Upper lobe of left lung (tissue), 4 donors: ENCODE measurements at regions not wholly inside any gene's neighbourhood (a gene's known extent, or its start where the extent isn't known, plus 50 kb on each side); places are given as distances from the start of the nearest gene placed in this dataset.

Source experiments
- EP300 ChIP-seq, 4 donors: sonication (generic); formaldehyde crosslinking; IDR thresholded peaks; one replicate each; pipeline ENCODE4 v1.5.1; 2017; ENCODE audit warnings: antibody characterized with exemption in 4 of 4, control low read depth in 2 of 4
- POLR2A ChIP-seq, 4 donors: fragments of 450-650 bp; IDR thresholded peaks; one replicate each; pipeline ENCODE4 v1.5.1; 2016 to 2017; ENCODE audit warnings: antibody characterized with exemption in 4 of 4, mild to moderate bottlenecking in 2 of 4
- POLR2AphosphoS5 ChIP-seq, 2 donors: sonication (generic); formaldehyde crosslinking; IDR thresholded peaks; one replicate each; pipeline ENCODE4 v1.5.1; 2017; ENCODE audit warnings: antibody characterized with exemption in 2 of 2
- TF ChIP-seq, protein P1 (sequence below), 6 experiments: fragments of 450-650 bp in 4 of 6; fragments of 200-600 bp in 2 of 6; sonication (generic) in 2 of 6; IDR thresholded peaks; one replicate each; pipeline ENCODE4 v1.5.1; 2016 to 2019; ENCODE audit warnings: antibody characterized with exemption in 6 of 6

GRCh38 chr5:92222449-92222848 lies 839.3 kb upstream of the ARRDC3 start:
- TF ChIP-seq, protein P1, sequence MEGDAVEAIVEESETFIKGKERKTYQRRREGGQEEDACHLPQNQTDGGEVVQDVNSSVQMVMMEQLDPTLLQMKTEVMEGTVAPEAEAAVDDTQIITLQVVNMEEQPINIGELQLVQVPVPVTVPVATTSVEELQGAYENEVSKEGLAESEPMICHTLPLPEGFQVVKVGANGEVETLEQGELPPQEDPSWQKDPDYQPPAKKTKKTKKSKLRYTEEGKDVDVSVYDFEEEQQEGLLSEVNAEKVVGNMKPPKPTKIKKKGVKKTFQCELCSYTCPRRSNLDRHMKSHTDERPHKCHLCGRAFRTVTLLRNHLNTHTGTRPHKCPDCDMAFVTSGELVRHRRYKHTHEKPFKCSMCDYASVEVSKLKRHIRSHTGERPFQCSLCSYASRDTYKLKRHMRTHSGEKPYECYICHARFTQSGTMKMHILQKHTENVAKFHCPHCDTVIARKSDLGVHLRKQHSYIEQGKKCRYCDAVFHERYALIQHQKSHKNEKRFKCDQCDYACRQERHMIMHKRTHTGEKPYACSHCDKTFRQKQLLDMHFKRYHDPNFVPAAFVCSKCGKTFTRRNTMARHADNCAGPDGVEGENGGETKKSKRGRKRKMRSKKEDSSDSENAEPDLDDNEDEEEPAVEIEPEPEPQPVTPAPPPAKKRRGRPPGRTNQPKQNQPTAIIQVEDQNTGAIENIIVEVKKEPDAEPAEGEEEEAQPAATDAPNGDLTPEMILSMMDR (IDR thresholded peaks at IDR 0.05) = no peak
- TF ChIP-seq POLR2A (IDR thresholded peaks at IDR 0.05) (no peak), POLR2AphosphoS5 (IDR thresholded peaks at IDR 0.05) (no peak), EP300 (IDR thresholded peaks at IDR 0.05) (no peak)
